ENCODE measurements at regions not wholly inside any gene's neighbourhood (a gene's known extent, or its start where the extent isn't known, plus 50 kb on each side); places are given as distances from the start of the nearest gene placed in this dataset.

GRCh38 chr7:145293228-145293701 lies 457.4 kb upstream of the TPK1 start:
- TF ChIP-seq CTCF (IDR thresholded peaks at IDR 0.05; ENCODE audit: insufficient read depth, low read length, poor library complexity, severe bottlenecking) (no peak), EZH2phosphoT487 (conservative IDR thresholded peaks at IDR 0.05; ENCODE audit: low read length) (no peak)

Measured in SU-DHL-6 (cell line).